GM12865 (cell line): ENCODE measurements at regions not wholly inside any gene's neighbourhood (a gene's known extent, or its start where the extent isn't known, plus 50 kb on each side); places are given as distances from the start of the nearest gene placed in this dataset.

ENCODE experiments used
- DNase-seq: peaks from one replicate; pipeline ENCODE4 v3.0.0; 2010; ENCODE audit warnings: low read depth
- H3K4me3 ChIP-seq: 2 replicates; pipeline ENCODE4 v1.5.1; 2011; ENCODE audit warnings: mild to moderate bottlenecking, low read depth, low read length, control low read depth
- CTCF ChIP-seq: IDR thresholded peaks from 2 replicates; pipeline ENCODE4 v1.5.1; 2011; ENCODE audit warnings: low read length, control low read depth, low read depth, inconsistent platforms; ENCODE audit not compliant: insufficient read depth; ENCODE audit errors: missing control alignments

- no peak for TF ChIP-seq CTCF
- H3K4me3 ChIP-seq = no peak overlapping the region
Measured at GRCh38 chr12:69066492-69067373, 133.8 kb upstream of the CPM start.

GRCh38 chr12:69067713-69068112, 134.7 kb upstream of the CPM start:
- no peak for DNase-seq
- TF ChIP-seq CTCF = no peak
- H3K4me3 ChIP-seq = no peak overlapping the region

More at GRCh38 chr12:69066492-69067373, 133.8 kb upstream of the CPM start:
- no peak for DNase-seq

GRCh38 chr12:69068448-69068847, 135.5 kb upstream of the CPM start:
- no peak overlapping the region for H3K4me3 ChIP-seq
- no peak for DNase-seq
- no peak for TF ChIP-seq CTCF

- no peak overlapping the region for H3K4me3 ChIP-seq
- TF ChIP-seq CTCF = no peak
- DNase-seq = no peak
Measured at GRCh38 chr12:69069479-69069878, 136.5 kb upstream of the CPM start.

- peak; percentile 69 for DNase-seq
- H3K4me3 ChIP-seq = no peak overlapping the region
- TF ChIP-seq CTCF = peak; percentile 95
Measured at GRCh38 chr12:69070319-69071090, 137.5 kb upstream of the CPM start.

GRCh38 chr12:69071091-69071370, 138.1 kb upstream of the CPM start:
- no peak overlapping the region for H3K4me3 ChIP-seq
- TF ChIP-seq CTCF = no peak
- no peak for DNase-seq
